ENCODE measurements at regions not wholly inside any gene's neighbourhood (a gene's known extent, or its start where the extent isn't known, plus 50 kb on each side); places are given as distances from the start of the nearest gene placed in this dataset.

GRCh38 chr4:137283737-137284136 lies 248.6 kb downstream of the PCDH18 start:
- Histone ChIP-seq H3K27me3 (ENCODE audit: insufficient read depth, poor library complexity, severe bottlenecking) (no peaks in the 10 kb centered on the region), H3K27ac (replicated peaks) (no peak overlapping the region), H3K4me3 (replicated peaks; ENCODE audit: insufficient read depth, low read length) (no peak overlapping the region)
- TF ChIP-seq REST (IDR thresholded peaks at IDR 0.05; ENCODE audit: insufficient replicate concordance, low read depth): no peak
- no peak for TF ChIP-seq POLR2AphosphoS5 (IDR thresholded peaks at IDR 0.05; ENCODE audit: low read depth)
- no peak for TF ChIP-seq CTCF (IDR thresholded peaks at IDR 0.05; ENCODE audit: insufficient read depth, low read length)
- no peak for TF ChIP-seq SPI1 (IDR thresholded peaks at IDR 0.05; ENCODE audit: borderline replicate concordance, low read depth)
- TF ChIP-seq GABPA (IDR thresholded peaks at IDR 0.05; ENCODE audit: low read depth): no peak
- DNase-seq (ENCODE audit: low read depth in 1 of 2, low spot score in 1 of 2): no peak

- H3K27ac ChIP-seq (replicated peaks): no peak overlapping the region
- no peak overlapping the region for H3K4me3 ChIP-seq (replicated peaks; ENCODE audit: insufficient read depth, low read length)
- TF ChIP-seq CTCF (IDR thresholded peaks at IDR 0.05; ENCODE audit: insufficient read depth, low read length): no peak
- TF ChIP-seq SPI1 (IDR thresholded peaks at IDR 0.05; ENCODE audit: borderline replicate concordance, low read depth): no peak
- no peak for TF ChIP-seq REST (IDR thresholded peaks at IDR 0.05; ENCODE audit: insufficient replicate concordance, low read depth)
- TF ChIP-seq POLR2AphosphoS5 (IDR thresholded peaks at IDR 0.05; ENCODE audit: low read depth): no peak
- no peak for TF ChIP-seq GABPA (IDR thresholded peaks at IDR 0.05; ENCODE audit: low read depth)
- DNase-seq (ENCODE audit: low read depth in 1 of 2, low spot score in 1 of 2): no peak
- no peaks in the 10 kb centered on the region for H3K27me3 ChIP-seq (ENCODE audit: insufficient read depth, poor library complexity, severe bottlenecking)
Measured at GRCh38 chr4:137278431-137278830, 253.9 kb downstream of the PCDH18 start.

- TF ChIP-seq SPI1 (IDR thresholded peaks at IDR 0.05; ENCODE audit: borderline replicate concordance, low read depth) (no peak), REST (IDR thresholded peaks at IDR 0.05; ENCODE audit: insufficient replicate concordance, low read depth) (no peak), POLR2AphosphoS5 (IDR thresholded peaks at IDR 0.05; ENCODE audit: low read depth) (no peak), CTCF (IDR thresholded peaks at IDR 0.05; ENCODE audit: insufficient read depth, low read length) (no peak), GABPA (IDR thresholded peaks at IDR 0.05; ENCODE audit: low read depth) (no peak)
- H3K27me3 ChIP-seq (ENCODE audit: insufficient read depth, poor library complexity, severe bottlenecking): no peaks in the 10 kb centered on the region
- no peak for DNase-seq (ENCODE audit: low read depth in 1 of 2, low spot score in 1 of 2)
- H3K4me3 ChIP-seq (replicated peaks; ENCODE audit: insufficient read depth, low read length): no peak overlapping the region
- no peak overlapping the region for H3K27ac ChIP-seq (replicated peaks)
Measured at GRCh38 chr4:137274404-137274803, 257.9 kb downstream of the PCDH18 start.

All from HL-60 (cell line).